IgD-negative memory B cell (primary cell): ENCODE measurements at regions not wholly inside any gene's neighbourhood (a gene's known extent, or its start where the extent isn't known, plus 50 kb on each side); places are given as distances from the start of the nearest gene placed in this dataset.
"Not testable (repeated sequence)": the region's sequence is repeated elsewhere in the genome, so short reads cannot be mapped to it uniquely, and the experiment has no call there.

ENCODE experiments used
- H3K27ac Mint-ChIP-seq, 3 donors: one replicate each; pipeline ENCODE4 v1.8.0; 2020 to 2022; ENCODE audit warnings: mild to moderate bottlenecking in 3 of 3, mixed read lengths in 3 of 3, moderate library complexity in 1 of 3
- H3K27me3 Mint-ChIP-seq: one replicate; pipeline ENCODE4 v1.8.0; 2021; ENCODE audit warnings: mixed read lengths
- H3K36me3 Mint-ChIP-seq: one replicate; pipeline ENCODE4 v1.8.0; 2020; ENCODE audit warnings: mild to moderate bottlenecking, mixed read lengths
- H3K4me1 Mint-ChIP-seq, 3 donors: one replicate each; pipeline ENCODE4 v1.8.0; 2020 to 2022; ENCODE audit warnings: mixed read lengths in 3 of 3, mild to moderate bottlenecking in 1 of 3
- H3K4me3 Mint-ChIP-seq, 4 donors: one replicate each; pipeline ENCODE4 v1.8.0; 2020 to 2022; ENCODE audit warnings: mild to moderate bottlenecking in 4 of 4, mixed read lengths in 4 of 4, moderate library complexity in 3 of 4
- H3K9me3 Mint-ChIP-seq, 3 donors: one replicate each; pipeline ENCODE4 v1.8.0; 2020 to 2021; ENCODE audit warnings: mixed read lengths in 3 of 3, mild to moderate bottlenecking in 1 of 3

DNA sequence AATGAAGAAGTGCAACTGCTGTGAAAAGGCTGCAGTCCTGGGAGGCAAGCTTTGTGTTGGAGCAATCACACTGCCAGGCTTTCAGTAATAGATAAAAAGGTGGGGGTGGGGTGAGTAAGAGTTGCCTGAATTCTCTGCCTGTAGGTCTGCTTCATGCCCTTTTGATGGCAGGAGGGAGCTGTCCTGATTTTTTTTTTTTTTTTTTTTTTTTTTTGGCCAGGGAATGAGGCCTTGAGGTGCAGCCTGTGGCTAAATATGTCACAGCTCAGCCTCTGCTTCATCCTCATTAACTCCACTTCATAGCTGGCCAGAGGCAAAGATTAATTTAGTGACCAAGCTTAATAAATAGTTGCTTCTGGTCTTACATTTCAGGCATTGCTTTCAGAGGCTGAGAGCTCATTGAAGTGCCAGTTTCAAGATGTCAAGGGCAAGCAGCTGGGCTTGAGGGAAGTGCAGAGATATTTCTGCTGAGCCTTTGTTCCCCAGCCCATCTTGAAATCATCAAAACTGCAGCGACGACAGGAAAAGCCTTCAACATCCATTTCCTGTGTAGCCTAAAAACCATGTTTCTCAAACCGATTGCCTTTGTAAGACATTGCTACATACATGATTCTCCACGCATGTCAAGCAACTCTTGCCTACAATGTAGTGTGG, 134.7 kb downstream of the MACIR start:
- Mint-ChIP-seq H3K4me1 (no peaks in the 10 kb centered on the region), H3K27ac (no peak overlapping the region), H3K4me3 (no peak overlapping the region), H3K27me3 (peaks cover 2% of the 10 kb centered on the region), H3K9me3 (no peaks in the 10 kb centered on the region), H3K36me3 (no peaks in the 10 kb centered on the region)

DNA sequence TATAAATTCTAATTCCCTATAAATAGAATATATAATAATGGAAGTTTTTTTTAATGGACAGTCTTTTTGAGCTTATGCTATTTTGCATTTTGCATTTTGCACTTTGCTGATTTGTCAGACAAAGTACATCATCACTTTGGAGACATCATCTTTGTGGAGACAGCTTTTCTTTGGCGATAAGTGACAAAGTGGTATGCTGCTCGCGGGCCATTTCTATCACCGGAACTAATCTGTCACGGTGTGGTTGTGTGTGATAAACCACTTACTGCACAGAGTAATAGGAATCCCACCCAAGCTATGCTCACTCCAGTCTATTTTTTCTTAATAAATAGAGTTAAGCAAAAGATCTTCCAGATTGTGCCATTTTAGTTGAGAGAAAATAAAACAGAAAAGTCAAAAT, 133.1 kb downstream of the MACIR start:
- no peaks in the 10 kb centered on the region for H3K9me3 Mint-ChIP-seq
- peaks cover 2% of the 10 kb centered on the region for H3K27me3 Mint-ChIP-seq
- no peak overlapping the region for H3K27ac Mint-ChIP-seq
- H3K4me3 Mint-ChIP-seq: no peak overlapping the region
- H3K36me3 Mint-ChIP-seq: no peaks in the 10 kb centered on the region
- no peaks in the 10 kb centered on the region for H3K4me1 Mint-ChIP-seq

DNA sequence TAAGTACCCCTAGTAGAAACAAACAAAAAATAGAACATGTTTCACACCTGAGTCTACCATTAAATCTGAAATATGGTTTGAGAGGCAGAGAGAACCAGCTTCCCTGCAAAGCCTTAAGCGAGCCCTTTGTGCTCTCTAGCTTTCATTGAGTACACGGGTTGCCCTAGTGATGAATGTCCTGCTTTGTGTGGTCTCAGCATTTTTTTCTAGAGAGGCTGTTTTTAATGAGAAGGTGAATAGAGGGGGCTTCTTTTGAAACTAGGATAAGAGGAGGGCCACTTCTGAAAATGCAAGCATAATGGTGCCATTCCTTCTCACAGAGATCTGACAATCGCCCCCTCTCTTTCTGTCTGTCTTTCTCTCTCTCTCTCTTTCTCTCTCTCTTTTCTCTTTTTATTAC, 131.3 kb downstream of the MACIR start:
- H3K4me3 Mint-ChIP-seq: no peak overlapping the region
- no peak overlapping the region for H3K27ac Mint-ChIP-seq
- H3K27me3 Mint-ChIP-seq: peaks cover 2% of the 10 kb centered on the region
- no peaks in the 10 kb centered on the region for H3K4me1 Mint-ChIP-seq
- peaks cover 0 to under 1% (median 0%) of the 10 kb centered on the region in 3 donors for H3K9me3 Mint-ChIP-seq
- H3K36me3 Mint-ChIP-seq: peaks cover 2% of the 10 kb centered on the region

DNA sequence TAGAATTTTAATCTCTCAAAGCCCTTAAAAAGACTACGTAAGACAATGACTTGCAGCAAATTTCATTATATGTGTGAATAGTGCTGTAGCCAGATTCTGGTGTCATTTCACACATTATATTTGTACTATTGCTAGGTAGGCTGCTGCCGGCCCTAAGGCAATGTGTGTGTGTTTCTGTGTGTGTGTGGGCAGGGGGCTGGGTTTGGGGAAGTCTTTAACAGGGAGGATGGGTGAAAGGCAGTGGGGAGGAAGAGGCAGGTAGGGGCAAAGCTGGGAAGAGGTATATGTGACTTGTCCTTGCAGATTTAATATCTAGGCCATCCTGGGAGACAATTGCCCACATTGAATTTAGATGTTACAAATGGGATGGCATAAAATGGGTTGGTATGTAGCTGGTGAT, 130.8 kb downstream of the MACIR start:
- H3K4me1 Mint-ChIP-seq: no peaks in the 10 kb centered on the region
- peaks cover 2% of the 10 kb centered on the region for H3K36me3 Mint-ChIP-seq
- peaks cover 0 to 2% (median 0%) of the 10 kb centered on the region in 3 donors for H3K9me3 Mint-ChIP-seq
- H3K4me3 Mint-ChIP-seq: no peak overlapping the region
- H3K27me3 Mint-ChIP-seq: peaks cover 2% of the 10 kb centered on the region
- H3K27ac Mint-ChIP-seq: no peak overlapping the region

DNA sequence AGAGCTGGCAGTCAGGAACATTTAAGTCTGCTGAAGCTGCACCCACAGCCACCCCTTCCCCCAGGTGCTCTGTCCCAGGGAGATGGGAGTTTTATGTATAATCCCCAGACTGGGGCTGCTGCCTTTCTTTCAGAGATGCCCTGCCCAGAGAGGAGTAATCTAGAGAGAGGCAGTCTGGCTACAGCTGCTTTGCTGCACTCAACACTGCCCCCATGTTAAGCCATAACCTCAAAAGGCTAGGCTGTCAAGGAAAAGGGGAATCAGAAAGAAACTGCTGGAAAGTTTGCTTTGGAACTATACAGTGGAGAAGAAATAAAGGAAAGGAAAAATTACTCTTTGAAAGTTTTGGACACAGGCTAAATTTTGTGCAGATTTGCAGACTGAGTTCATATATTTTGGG, 127.2 kb downstream of the MACIR start:
- peaks cover 2% of the 10 kb centered on the region for H3K36me3 Mint-ChIP-seq
- H3K27ac Mint-ChIP-seq: no peak overlapping the region
- H3K27me3 Mint-ChIP-seq: peaks cover 1% of the 10 kb centered on the region
- H3K9me3 Mint-ChIP-seq: peaks cover 2 to 6% (median 5%) of the 10 kb centered on the region in 3 donors
- no peak overlapping the region for H3K4me3 Mint-ChIP-seq
- no peaks in the 10 kb centered on the region for H3K4me1 Mint-ChIP-seq

DNA sequence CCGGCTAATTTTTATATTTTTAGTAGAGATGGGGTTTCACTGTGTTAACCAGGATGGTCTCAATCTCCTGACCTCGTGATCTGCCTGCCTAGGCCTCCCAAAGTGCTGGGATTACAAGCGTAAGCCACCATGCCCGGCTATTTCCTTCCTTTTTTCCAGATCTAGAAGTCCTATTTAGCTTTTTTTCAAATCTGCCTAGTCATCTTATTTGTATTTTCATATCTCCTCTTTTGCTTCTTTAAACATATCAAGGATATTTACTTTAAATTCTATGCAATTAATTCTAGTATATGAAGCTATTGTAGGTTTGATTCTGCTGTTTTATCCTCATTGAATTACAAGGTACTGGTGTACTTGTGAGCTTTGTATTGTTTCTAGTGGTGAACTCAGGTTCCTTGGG, 119.1 kb downstream of the MACIR start:
- H3K9me3 Mint-ChIP-seq, H3K27ac Mint-ChIP-seq, H3K36me3 Mint-ChIP-seq, H3K4me3 Mint-ChIP-seq, H3K27me3 Mint-ChIP-seq, H3K4me1 Mint-ChIP-seq: not testable (repeated sequence)

DNA sequence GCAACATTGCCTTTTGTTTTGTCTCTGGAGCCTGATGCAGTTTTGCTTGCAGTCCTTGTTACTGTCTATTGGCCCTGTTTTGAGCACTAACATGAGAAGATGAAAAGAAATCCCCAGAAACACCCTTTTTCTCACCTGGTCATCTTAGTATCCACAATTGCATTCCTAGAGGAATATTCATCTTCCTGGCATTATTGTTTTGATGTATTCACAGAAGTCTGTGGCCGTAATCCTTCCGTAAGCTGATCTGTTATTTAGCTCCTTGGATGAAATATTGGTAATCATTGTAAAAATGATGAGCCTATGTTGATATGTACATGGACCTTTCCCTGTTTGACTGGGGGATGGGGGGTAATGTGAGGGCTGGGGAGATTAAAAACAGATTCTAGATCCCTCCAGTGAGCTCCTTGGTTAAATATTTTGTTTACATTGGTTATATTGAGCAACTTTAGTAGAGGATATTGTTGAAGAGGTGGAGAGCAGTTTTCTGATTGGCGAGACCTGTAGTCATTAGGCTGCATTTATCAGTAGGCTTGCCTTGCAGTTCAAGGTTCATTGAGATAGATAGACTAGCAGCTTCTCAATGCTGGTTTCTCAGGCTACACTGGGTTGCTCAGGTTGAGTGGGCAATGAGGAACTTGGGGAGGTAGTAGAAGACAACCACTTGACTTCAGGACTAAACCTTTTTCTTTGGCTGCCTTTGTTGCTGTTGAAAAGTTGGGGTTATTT, 117.5 kb downstream of the MACIR start:
- H3K4me3 Mint-ChIP-seq: no peak overlapping the region
- H3K36me3 Mint-ChIP-seq: no peaks in the 10 kb centered on the region
- no peaks in the 10 kb centered on the region for H3K4me1 Mint-ChIP-seq
- peaks cover 5% of the 10 kb centered on the region for H3K27me3 Mint-ChIP-seq
- H3K27ac Mint-ChIP-seq: no peak overlapping the region
- H3K9me3 Mint-ChIP-seq: peaks cover 0 to 5% (median 1%) of the 10 kb centered on the region in 3 donors

DNA sequence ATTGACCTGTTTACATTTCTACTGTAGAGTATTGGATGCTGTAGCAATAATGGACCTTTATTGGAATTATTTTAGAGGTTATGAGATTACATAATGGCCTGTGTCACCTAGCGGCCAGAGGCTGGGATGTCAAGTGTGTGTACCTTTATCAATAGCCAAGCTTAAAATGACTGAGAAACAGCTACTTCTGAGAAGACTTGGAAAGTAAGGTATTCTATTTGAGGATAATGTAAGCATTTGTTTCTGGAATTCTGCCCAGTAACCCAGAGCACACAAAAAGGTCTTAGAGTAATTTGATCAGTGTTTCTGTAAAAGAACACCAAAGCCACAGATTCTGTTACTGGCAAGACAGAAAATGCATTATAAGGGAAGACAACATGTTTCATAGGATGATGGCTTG, 116.8 kb downstream of the MACIR start:
- no peaks in the 10 kb centered on the region for H3K4me1 Mint-ChIP-seq
- H3K27ac Mint-ChIP-seq: no peak overlapping the region
- H3K9me3 Mint-ChIP-seq: peaks cover 0 to 4% (median 1%) of the 10 kb centered on the region in 3 donors
- no peaks in the 10 kb centered on the region for H3K36me3 Mint-ChIP-seq
- H3K4me3 Mint-ChIP-seq: no peak overlapping the region
- peaks cover 5% of the 10 kb centered on the region for H3K27me3 Mint-ChIP-seq

DNA sequence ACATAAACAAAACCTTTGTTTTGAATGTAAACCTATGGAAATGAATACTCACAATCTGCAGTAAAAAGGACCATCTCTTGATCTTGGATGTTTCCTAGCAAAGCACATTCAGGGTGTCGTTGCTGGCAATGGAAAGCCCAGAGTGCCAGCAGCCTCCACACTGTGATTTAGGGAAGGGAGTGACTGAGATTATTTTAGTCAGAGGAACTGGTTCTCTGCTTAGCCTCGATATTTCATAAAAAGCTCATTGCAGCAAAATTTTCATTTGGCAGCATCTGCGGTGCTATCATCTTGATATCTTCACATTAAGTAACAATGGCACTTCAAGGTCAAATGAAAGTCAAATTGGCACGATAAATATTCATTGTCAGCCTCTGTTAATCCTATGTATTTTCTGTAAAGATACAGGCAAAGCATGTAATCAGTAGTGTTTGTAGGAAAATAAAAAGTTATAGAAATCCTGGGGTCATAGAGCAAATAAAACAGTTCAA, 116.0 kb downstream of the MACIR start:
- H3K27ac Mint-ChIP-seq: no peak overlapping the region
- H3K4me1 Mint-ChIP-seq: no peaks in the 10 kb centered on the region
- H3K9me3 Mint-ChIP-seq: peaks cover 0 to 1% (median 0%) of the 10 kb centered on the region in 3 donors
- H3K27me3 Mint-ChIP-seq: peaks cover 5% of the 10 kb centered on the region
- no peaks in the 10 kb centered on the region for H3K36me3 Mint-ChIP-seq
- no peak overlapping the region for H3K4me3 Mint-ChIP-seq

DNA sequence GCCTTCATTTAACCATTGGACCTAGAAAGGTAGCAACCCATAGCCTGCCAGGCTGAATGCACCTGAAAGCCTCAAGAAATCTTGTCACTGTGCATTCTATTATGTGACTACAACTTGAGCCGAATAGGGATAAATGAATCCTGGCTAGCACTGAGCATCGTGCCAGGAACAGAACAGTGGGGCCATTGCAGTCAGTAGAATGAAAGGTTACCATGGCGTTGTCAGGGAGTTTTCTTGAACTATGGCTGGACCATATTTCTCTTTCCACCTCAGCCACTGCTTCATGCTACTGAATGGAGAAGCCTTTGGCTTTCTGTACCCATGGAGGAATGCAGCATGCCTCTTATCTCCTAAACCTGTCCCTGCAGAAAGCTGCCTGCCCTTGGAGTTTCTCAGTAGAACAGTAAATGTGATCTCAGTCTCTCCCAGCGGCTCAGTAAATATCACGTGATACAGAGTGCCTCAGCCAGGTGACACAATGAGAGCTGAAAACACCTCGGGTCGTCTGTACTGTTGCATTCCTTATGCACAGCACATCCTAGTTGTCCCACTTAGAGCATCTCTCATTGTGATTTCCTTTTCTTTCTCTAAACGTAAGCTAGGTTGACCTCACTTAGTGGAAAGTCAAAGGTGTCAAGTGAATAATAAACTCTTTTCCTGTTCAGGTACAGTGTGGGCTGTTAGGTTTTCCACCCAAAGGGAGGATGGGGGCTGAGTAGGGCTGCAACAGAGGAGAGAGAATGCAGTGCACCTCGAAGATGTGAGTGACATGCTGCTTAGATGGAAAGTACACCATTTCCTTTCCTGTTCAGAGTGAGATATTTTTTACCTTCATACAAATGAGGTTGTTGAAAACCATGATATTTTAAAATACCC, 115.3 kb downstream of the MACIR start:
- Mint-ChIP-seq H3K36me3 (no peaks in the 10 kb centered on the region), H3K4me1 (no peaks in the 10 kb centered on the region), H3K4me3 (no peak overlapping the region), H3K27me3 (peaks cover 5% of the 10 kb centered on the region), H3K9me3 (peaks cover 0 to 6% (median 1%) of the 10 kb centered on the region in 3 donors), H3K27ac (no peak overlapping the region)

DNA sequence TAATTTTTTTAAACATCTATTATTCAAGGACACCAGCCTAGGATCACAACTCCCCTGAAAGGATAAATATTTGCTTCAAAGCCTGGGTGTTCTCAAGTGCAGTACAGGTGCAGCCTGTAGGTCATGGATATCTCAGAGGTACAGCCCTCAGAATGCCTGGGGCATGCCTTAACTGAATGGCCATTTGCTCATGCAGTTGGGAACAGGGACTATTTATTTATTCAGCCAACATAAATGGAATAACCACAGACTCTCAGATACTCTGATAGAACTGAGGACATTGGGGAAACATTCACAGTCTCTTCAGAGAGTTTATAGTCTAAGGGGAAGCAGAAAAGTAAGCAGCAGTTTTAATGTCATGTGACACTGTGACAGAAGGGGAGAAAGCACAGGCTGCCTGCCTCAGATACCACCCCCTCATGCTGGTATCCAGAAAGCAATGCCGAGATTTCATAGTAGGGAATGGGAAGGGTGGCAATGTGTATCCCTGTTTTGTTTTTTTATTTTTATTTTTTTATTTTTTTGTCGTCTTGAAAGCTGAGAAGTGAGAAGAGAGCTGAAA, 112.6 kb downstream of the MACIR start:
- Mint-ChIP-seq H3K27ac (no peak overlapping the region), H3K4me3 (no peak overlapping the region), H3K27me3 (peaks cover 7% of the 10 kb centered on the region), H3K9me3 (peaks cover 0 to 17% (median 5%) of the 10 kb centered on the region in 3 donors), H3K36me3 (no peaks in the 10 kb centered on the region), H3K4me1 (no peaks in the 10 kb centered on the region)

DNA sequence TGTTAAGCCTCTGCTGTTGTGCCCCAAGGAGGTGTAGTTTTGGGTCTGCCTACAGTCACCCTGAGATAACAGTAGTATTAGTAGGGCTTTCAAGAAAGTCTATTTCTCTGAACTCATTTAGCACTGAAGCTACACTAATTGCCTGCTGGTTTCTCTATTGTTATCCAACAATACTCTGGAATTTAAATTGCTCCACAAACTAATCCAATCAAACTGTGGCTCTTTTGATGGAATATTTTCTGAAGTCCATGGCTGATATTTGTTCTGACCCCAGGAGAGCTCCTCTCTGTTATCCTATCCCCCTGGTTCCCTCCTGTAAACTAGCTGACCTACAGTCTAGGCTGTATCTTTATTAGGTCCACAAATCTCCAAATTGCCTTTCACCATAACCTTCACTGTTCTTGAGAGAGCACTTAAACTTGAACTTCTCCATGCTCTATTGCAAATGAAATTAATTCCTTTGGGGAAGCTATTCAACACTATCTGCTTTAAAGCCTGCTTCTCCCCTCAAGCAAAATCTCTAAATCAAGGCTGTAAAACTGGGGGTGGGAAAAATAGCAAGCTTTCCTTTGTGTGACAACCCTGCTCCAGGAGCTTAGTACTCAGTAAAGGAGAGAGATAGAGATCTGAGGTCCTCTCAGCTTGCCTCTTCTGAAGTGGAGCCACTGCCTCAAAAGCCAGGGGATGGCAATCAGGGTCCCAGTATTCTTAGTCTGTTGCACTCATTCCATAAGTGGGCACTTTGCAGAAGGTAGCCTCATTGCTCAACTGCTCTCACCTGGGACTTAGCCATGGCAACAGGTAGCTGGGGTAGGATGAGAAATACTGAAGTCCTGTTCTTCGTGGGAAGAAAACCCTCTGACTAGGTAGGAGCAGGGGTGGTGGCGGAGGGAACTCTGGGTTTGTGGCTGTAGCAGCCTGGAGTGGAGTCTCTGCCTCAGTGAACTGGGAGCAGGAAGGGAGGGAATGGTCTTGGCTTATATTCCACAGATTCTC, 110.9 kb downstream of the MACIR start:
- Mint-ChIP-seq H3K4me1 (no peaks in the 10 kb centered on the region), H3K27ac (no peak overlapping the region), H3K36me3 (no peaks in the 10 kb centered on the region), H3K9me3 (peaks cover 0 to 17% (median 5%) of the 10 kb centered on the region in 3 donors), H3K4me3 (no peak overlapping the region), H3K27me3 (peaks cover 7% of the 10 kb centered on the region)

DNA sequence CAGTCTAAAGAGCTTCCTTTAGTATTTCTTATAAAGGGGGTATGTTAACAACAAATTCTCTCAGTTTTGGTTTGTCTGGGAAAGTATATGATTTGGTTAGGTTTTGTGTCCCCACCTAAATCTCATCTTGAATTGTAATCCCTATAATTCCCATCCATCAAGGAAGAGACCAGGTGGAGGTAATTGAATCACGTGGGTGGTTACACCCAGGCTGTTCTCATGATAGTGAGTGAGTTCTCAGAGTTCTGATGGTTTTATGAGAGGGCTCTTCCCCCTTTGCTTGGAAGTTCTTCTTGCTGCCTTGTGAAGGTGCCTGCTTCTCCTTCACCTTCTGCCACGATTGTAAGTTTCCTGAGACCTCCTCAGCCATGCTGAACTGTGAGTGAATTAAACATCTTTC, 109.1 kb downstream of the MACIR start:
- Mint-ChIP-seq H3K36me3 (no peaks in the 10 kb centered on the region), H3K4me1 (no peaks in the 10 kb centered on the region), H3K4me3 (no peak overlapping the region), H3K9me3 (peaks cover 0 to 17% (median 4%) of the 10 kb centered on the region in 3 donors), H3K27me3 (peaks cover 7% of the 10 kb centered on the region), H3K27ac (no peak overlapping the region)

DNA sequence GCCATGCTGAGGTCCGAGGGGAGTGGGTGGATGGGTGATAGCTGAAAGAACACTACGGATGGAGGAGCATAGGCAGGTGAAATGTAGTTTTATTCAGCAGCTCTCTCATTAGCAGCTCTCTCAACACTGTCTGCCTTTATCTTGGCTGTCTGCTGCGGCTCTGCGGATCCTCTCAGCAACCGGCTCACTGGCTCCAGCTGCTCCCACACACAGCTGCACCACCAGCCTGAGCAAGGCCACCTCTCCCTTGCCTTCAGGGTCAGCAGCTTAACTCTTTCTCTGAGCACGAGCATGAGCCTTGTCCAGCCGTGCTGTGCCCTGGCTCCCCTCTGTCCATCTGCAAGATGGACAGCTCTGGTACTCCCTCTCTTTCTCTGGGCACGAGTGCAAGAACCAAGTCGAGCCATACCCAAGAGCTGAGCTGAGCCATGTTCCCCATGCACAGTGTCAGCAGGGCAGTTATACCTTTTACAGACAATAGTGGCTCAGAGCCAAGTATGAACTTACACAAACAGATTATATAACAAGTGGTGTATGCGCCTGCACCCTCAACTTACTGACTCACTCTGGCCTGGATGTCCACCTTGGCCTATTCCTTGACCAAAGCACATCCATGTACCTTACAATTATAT, 108.5 kb downstream of the MACIR start:
- Mint-ChIP-seq H3K27ac (no peak overlapping the region), H3K4me1 (no peaks in the 10 kb centered on the region), H3K4me3 (no peak overlapping the region), H3K9me3 (peaks cover 0 to 17% (median 3%) of the 10 kb centered on the region in 3 donors), H3K36me3 (no peaks in the 10 kb centered on the region), H3K27me3 (peaks cover 7% of the 10 kb centered on the region)
